ENCODE measurements at regions not wholly inside any gene's neighbourhood (a gene's known extent, or its start where the extent isn't known, plus 50 kb on each side); places are given as distances from the start of the nearest gene placed in this dataset.
A peak's percentile ranks its signal among the peaks of the same experiment; 100 is the strongest.
"Not testable (repeated sequence)": the region's sequence is repeated elsewhere in the genome, so short reads cannot be mapped to it uniquely, and the experiment has no call there.

DNA sequence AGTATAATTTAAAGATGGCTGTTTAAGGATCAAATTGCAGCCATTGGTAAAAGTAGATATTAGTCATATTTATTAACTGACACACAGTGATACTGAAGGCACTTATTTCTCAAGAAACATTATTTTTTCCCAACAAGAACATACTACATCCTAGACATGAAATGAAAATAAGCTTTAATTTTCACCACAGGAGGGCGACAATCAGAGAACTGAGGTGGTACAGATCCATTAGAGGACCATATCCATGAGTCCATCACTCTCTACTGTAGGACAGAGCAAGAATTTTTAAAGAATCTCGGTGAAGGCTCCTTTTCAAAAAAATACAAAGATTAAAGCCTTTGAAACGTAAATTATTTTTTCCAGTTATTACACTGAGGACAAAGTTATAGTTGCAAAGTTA, 2897.0 kb upstream of the OR11H1 start:
- in situ Hi-C loops (cut with HindIII; ENCODE audit: low pct_unique_long_range_greater_than_20kb, low sequenced_read_pairs) = not testable (repeated sequence)
- peak; percentile 67 for DNase-seq (ENCODE audit: low read depth, low spot score)

DNA sequence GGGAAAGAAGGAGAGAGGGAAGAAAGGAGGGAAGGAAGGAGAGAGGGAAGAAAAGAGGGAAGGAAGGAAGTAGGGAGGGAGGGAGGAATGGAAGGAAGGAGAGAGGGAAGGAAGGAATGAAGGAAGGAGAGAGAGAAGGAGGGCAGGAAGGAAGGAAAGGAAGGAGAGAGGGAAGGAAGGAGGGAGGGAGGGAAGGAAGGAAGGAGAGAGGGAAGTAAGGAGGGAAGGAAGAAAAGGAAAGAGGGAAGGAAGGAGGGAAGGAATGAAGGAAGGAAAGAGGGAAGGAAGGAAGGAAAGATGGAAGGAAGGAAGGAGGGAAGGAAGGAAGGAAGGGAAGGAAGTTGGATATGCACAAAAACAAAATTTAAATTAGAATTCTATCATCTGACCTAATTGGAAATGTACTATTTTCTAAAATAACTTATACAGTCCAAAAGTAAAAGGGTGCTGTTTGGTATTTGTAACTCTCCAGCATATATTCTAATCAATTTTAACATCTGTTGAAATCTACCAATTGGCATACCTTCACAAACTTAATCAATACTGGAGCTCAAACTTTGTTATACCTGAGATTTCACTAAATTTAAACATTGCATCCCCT, 2890.3 kb upstream of the OR11H1 start:
- DNase-seq (ENCODE audit: low read depth, low spot score); in situ Hi-C loops (cut with HindIII; ENCODE audit: low pct_unique_long_range_greater_than_20kb, low sequenced_read_pairs): not testable (repeated sequence)

DNA sequence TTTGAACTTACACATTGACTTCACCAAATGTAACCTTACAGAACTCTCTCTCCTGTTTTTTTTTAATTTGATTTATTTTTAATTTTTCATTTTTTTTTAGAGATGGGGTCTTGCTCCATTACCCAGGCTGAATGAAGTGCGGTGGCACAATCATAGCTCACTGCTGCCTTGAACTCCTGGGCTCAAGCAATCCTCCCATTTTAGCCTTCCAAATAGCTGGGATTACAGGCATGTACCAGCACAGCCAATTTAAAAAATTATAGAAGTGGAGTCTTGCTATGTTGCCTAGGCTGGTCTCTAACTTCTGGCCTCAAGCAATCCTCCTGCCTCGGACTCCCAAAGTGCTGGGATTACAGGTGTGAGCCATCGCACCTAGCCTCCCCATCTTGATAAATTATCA, 2889.7 kb upstream of the OR11H1 start:
- in situ Hi-C loops (cut with HindIII; ENCODE audit: low pct_unique_long_range_greater_than_20kb, low sequenced_read_pairs); DNase-seq (ENCODE audit: low read depth, low spot score): not testable (repeated sequence)
